ENCODE measurements at regions not wholly inside any gene's neighbourhood (a gene's known extent, or its start where the extent isn't known, plus 50 kb on each side); places are given as distances from the start of the nearest gene placed in this dataset.
A peak's percentile ranks its signal among the peaks of the same experiment; 100 is the strongest.
"Not testable (repeated sequence)": the region's sequence is repeated elsewhere in the genome, so short reads cannot be mapped to it uniquely, and the experiment has no call there.

DNA sequence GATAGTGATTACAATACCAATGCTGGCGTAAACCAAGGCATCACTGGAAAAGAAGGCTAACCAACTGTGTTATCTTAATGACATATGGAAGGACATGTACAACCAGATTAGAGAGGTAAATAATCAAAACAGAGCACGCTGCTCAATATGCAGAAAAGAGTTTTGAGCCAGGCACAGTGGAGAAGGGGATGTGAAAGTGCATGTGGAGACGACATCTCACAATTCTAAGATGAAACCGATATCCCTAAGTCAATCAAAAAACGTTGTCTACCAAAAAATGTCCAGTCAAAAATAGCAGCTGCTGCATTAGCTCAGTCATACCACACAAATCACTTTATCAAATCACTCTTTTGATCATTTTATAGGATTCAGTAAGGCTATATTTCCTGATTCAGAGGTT is 116.3 kb upstream of the OLIG2 start:
- Mint-ChIP-seq H3K27ac (no peak overlapping the region), H3K4me3 (no peak overlapping the region), H3K4me1 (ENCODE audit: low read depth) (peaks cover 9% of the 10 kb centered on the region), H3K36me3 (ENCODE audit: low read depth) (no peaks in the 10 kb centered on the region), H3K9me3 (no peaks in the 10 kb centered on the region), H3K27me3 (no peaks in the 10 kb centered on the region)
- DNase-seq, result no peak

DNA sequence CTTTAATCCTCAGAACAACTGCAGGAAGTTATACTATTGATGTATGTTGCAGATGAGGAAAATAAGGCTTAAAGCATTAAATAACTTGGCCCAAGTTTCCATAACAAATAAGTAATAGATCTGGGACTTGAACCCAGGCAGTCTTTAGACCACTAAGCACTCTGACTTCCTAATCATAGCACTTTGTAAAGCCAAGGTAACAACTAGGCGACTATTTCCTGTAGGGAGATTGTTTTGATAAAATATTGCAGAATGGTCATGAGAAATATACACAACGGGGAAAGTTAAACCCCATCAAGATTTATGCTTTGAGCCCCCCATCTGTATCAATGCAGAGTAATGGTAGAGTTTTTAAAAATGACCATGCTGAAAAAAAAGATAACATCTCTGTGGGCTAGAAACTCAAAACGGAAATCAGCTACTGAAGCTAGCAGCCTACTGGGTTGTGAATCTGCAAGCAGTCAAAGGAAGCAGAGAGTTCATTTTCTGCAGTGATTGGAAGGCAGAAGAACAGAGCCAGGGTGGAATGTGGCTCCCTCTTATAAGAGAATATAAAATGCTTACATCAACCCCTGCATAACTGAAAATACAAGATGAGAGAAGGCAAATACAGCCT is 111.2 kb upstream of the OLIG2 start:
- Mint-ChIP-seq H3K27me3 (no peaks in the 10 kb centered on the region), H3K9me3 (no peaks in the 10 kb centered on the region), H3K4me1 (ENCODE audit: low read depth) (peaks cover 33% of the 10 kb centered on the region), H3K27ac (peak overlapping the region; percentile 0), H3K4me3 (no peak overlapping the region), H3K36me3 (ENCODE audit: low read depth) (no peaks in the 10 kb centered on the region)
- no peak for DNase-seq

DNA sequence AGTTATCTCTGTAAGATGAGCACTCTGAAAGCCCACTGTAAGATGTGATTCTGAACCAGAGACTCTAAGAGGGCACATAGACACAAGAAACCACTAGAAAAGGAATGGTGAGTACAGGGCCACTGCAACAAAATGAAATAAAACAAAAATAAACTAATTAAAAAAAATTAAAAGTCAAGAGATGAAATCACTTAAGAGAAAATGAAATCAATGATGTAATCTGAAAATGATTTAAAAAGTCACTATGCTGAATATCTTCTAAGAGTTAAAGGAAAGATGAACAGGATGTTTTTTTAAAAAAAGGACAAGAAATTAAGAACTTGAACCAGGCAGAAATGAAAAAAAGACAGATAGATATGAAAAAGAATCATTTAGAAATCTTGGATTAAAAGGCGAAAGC is 110.6 kb upstream of the OLIG2 start:
- H3K4me3 Mint-ChIP-seq, result no peak overlapping the region
- no peaks in the 10 kb centered on the region for H3K9me3 Mint-ChIP-seq
- H3K36me3 Mint-ChIP-seq (ENCODE audit: low read depth), result no peaks in the 10 kb centered on the region
- no peak for DNase-seq
- peaks cover 33% of the 10 kb centered on the region for H3K4me1 Mint-ChIP-seq (ENCODE audit: low read depth)
- H3K27me3 Mint-ChIP-seq, result no peaks in the 10 kb centered on the region
- H3K27ac Mint-ChIP-seq, result no peak overlapping the region

DNA sequence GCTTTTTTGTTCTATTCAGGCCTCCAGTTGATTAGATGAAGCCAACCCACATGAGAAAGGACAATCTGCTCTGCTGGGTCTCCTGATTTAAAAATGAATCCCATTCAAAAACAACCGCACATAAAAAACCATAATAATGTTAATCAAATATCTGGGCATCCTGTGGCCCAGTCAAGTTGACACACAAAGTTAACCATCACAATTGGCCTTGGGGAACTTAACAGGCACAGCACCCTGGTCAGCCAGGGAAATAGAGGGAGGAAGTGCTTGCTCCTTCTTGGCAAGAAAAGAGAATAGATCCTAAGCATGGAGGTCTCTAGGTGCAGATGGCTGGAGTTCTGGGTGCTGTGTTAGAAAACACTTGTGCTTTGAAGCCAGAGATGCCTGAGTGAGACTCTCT is 109.6 kb upstream of the OLIG2 start:
- no peak overlapping the region for H3K4me3 Mint-ChIP-seq
- no peak for DNase-seq
- H3K36me3 Mint-ChIP-seq (ENCODE audit: low read depth), result no peaks in the 10 kb centered on the region
- no peaks in the 10 kb centered on the region for H3K9me3 Mint-ChIP-seq
- no peak overlapping the region for H3K27ac Mint-ChIP-seq
- no peaks in the 10 kb centered on the region for H3K27me3 Mint-ChIP-seq
- peaks cover 33% of the 10 kb centered on the region for H3K4me1 Mint-ChIP-seq (ENCODE audit: low read depth)

DNA sequence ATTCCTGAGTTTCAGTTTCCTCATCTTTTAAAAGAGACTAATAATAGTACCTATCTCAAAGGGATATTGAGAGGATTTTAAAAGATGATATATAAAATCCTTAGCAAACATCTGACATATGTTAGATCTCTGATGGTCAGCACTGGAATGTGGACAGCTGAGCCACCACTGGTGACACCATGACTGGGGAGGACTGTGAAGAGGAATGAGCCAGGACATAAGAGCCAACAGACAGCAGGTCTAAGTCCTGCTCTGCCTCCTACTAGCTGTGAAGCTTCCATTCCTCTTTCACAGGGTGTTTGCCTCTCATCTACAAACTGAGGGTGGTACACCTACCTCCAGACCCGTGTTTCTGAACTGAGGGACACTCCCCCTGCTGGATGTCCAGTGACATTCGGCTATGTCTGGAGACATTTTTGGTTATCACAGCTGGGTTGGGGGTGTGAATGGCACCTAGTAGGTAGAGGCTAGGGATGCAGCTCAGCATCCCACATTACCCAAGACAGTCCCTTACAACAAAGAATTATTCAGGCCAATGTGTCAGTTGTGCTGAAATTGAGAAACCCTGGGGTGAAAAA is 109.1 kb upstream of the OLIG2 start:
- no peaks in the 10 kb centered on the region for H3K27me3 Mint-ChIP-seq
- H3K9me3 Mint-ChIP-seq, result no peaks in the 10 kb centered on the region
- H3K27ac Mint-ChIP-seq, result no peak overlapping the region
- H3K36me3 Mint-ChIP-seq (ENCODE audit: low read depth), result no peaks in the 10 kb centered on the region
- H3K4me1 Mint-ChIP-seq (ENCODE audit: low read depth), result peaks cover 33% of the 10 kb centered on the region
- no peak for DNase-seq
- no peak overlapping the region for H3K4me3 Mint-ChIP-seq

DNA sequence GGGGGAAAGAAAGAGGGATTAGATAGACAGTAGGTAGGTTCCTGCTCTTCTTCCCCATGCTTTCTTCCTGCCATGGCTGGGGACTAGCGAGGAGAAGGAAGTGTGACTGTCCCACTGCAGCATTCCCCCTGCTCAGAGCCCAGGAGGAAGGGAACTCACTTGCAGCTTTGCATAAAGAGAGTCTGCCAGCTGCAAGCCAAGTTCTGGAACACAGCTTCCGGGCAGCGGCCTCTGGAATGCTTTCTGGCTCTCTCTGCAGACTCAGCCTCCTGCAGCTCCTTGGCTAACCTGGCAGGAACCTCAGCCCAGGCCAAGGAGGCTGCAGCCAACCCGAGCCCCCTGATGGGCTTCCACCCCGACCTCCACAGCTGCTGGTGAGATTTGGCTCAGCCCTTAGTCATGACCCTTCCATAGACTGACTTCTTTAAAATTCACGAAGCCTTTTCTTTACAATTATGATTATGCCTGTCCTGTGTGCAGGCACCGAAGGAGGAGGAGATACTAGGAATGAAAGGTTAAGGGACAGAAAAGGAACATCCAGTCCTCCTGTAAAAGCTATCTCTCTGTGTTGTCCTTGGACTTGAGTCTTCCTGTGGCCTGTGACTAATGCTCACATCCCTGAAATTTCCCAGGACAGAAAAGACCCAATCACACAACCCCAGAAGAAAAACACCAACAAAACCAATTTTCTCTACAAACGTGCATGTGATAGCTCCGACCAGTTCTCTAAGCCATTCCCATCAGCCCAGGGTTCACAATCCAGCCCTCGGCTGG is 108.2 kb upstream of the OLIG2 start:
- Mint-ChIP-seq H3K4me1 (ENCODE audit: low read depth) (peaks cover 33% of the 10 kb centered on the region), H3K4me3 (no peak overlapping the region), H3K9me3 (no peaks in the 10 kb centered on the region), H3K36me3 (ENCODE audit: low read depth) (no peaks in the 10 kb centered on the region), H3K27me3 (no peaks in the 10 kb centered on the region), H3K27ac (no peak overlapping the region)
- no peak for DNase-seq

DNA sequence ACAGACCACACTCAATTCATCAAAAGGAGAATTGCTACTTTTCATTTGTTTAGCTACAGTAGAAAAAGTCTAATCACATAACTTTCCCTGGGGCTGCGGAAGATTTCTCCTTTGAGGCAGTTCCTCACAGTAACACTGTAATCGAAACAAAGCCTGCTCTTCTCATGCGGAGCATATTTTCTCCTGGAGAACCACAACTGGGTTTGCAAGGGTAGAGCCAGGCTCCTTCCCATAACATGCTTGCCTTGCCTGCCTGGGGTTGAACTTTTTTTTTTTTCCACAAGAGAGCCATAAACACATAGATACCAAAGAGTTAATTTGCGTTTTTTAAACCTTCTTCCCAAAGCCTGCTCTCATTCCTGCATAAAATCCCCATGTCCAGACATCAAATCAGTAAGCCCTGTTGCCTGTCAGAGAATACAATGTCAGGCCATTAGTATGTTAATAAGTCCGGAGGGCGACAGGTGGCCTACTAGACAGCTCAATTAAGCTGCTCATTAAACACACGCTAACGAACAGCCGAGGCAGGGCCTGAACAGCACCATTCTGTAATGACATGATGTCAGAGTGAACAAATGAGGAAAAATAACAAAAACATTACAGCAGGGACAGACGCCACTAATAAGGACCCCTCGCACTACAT is 107.1 kb upstream of the OLIG2 start:
- DNase-seq, result no peak
- no peak overlapping the region for H3K27ac Mint-ChIP-seq
- H3K4me3 Mint-ChIP-seq, result no peak overlapping the region
- H3K9me3 Mint-ChIP-seq, result no peaks in the 10 kb centered on the region
- H3K27me3 Mint-ChIP-seq, result no peaks in the 10 kb centered on the region
- H3K4me1 Mint-ChIP-seq (ENCODE audit: low read depth), result peaks cover 32% of the 10 kb centered on the region
- no peaks in the 10 kb centered on the region for H3K36me3 Mint-ChIP-seq (ENCODE audit: low read depth)

DNA sequence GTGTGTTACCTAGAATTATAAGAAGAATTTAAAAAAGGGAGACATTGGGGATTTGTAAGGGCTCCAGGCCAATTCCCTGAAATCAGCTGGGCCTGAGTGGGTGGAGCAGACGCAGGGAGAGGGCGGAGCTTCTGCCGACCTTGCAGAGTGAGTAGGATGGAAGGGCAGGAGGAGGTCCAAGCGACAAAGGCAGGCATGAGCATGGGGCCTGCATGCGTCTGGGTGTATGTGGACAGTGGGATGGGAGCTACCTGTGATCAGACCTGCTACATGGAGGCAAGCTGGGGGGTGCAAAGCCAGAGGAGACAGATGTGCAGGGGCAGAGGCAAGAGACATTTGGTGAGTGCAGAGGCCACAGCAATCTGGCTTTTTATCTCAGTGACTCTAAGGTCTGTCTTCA is 105.3 kb upstream of the OLIG2 start:
- H3K27me3 Mint-ChIP-seq, result no peaks in the 10 kb centered on the region
- no peak overlapping the region for H3K27ac Mint-ChIP-seq
- no peak overlapping the region for H3K4me3 Mint-ChIP-seq
- no peak for DNase-seq
- H3K9me3 Mint-ChIP-seq, result peaks cover 8% of the 10 kb centered on the region
- H3K36me3 Mint-ChIP-seq (ENCODE audit: low read depth), result peaks cover 6% of the 10 kb centered on the region
- peaks cover 13% of the 10 kb centered on the region for H3K4me1 Mint-ChIP-seq (ENCODE audit: low read depth)

DNA sequence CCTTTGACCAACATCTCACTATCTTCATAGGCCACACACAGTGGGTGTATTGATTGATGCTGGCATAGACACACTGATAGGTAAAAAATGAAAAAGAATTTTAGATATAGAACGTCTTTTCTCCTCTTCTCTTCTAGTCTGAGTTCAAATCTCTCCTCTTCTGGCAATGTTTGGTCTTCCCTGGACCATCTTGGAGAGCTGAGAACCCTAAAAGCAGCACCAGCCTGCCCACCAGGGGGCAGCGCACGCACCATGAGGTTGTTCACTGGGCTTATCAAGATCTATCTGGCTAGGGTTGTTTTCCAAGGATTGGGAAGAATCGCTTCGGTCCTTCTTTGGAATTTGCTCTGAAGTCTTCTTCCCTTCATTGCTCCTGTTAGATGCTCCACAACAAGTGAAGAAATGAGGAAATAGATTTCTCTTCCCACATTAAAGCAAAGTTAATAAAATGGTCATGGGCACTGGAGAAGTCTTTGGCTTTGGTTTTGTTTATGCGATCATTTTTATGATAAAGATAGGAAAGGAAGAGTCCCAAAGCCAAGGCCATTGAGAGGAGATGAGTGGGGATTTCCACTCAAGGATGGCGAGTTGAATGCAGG is 104.0 kb upstream of the OLIG2 start:
- Mint-ChIP-seq H3K9me3 (peaks cover 13% of the 10 kb centered on the region), H3K4me3 (no peak overlapping the region), H3K36me3 (ENCODE audit: low read depth) (peaks cover 6% of the 10 kb centered on the region), H3K4me1 (ENCODE audit: low read depth) (peaks cover 2% of the 10 kb centered on the region), H3K27ac (no peak overlapping the region), H3K27me3 (no peaks in the 10 kb centered on the region)
- DNase-seq, result peak; percentile 64

DNA sequence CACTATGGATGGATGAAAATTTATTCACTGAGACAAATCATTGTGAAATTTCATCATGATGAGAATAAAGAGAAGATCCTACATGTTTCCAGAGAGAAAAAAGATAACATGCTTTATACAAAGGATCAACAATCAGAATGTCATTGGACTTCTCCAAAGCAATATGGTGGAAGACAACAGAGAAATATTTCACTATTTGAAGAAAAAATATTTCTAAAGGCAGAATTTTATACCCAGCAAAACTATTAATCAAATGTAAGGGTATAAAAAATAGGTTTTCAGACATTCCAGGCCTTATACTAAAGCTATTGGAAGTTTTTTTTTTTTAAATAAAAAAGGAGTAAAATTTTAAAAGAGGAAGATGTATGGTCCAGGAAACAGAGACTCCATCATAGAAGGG is 100.6 kb upstream of the OLIG2 start:
- no peak for DNase-seq
- Mint-ChIP-seq H3K36me3 (ENCODE audit: low read depth) (peaks cover 9% of the 10 kb centered on the region), H3K4me3 (no peak overlapping the region), H3K27ac (no peak overlapping the region), H3K27me3 (no peaks in the 10 kb centered on the region), H3K4me1 (ENCODE audit: low read depth) (peaks cover 10% of the 10 kb centered on the region), H3K9me3 (peaks cover 17% of the 10 kb centered on the region)

DNA sequence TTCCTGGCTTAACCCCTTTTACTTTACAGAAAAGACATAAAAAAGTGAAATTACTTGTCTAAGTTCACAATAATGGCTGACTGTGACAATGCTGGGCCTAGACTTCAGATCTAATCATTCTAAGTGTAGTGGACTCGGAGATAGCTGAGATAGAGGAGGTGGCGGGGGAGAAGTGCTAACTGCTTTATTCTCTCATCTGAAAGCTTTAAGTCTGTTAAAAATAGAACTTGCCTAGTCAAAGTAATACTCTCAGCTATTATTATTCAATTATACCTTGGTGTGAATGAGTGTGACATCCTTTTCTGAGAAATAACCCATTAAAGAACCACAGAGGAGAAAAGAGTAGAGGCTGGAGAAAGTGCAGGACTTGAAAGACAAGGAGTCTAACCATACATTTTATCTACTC is 96.1 kb upstream of the OLIG2 start:
- no peak for DNase-seq
- Mint-ChIP-seq H3K27ac (peak overlapping the region; percentile 74), H3K4me1 (ENCODE audit: low read depth) (peaks cover 41% of the 10 kb centered on the region), H3K4me3 (peak overlapping the region; percentile 45), H3K36me3 (ENCODE audit: low read depth) (peaks cover 7% of the 10 kb centered on the region), H3K9me3 (peaks cover 13% of the 10 kb centered on the region), H3K27me3 (no peaks in the 10 kb centered on the region)

DNA sequence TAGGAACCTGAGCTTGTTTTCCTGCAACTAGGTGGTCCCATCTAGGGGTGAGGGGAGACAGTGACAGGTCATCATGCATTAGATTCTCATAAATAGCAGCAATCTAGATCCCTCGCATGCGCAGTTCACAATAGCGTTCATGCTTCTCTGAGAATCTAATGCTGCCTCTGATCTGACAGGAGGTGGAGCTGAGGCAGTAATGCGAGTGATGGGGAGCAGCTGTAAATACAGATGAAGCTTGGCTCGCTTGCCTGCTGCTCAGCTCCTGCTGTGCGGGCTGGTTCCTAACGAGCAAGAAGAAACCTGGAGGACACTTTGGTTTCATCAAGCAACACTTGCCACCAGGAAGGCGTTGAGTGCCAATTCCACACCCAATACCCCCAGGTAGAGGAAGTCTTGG is 95.1 kb upstream of the OLIG2 start:
- no peak for DNase-seq
- no peak overlapping the region for H3K4me3 Mint-ChIP-seq
- peaks cover 41% of the 10 kb centered on the region for H3K4me1 Mint-ChIP-seq (ENCODE audit: low read depth)
- peaks cover 3% of the 10 kb centered on the region for H3K36me3 Mint-ChIP-seq (ENCODE audit: low read depth)
- peaks cover 9% of the 10 kb centered on the region for H3K9me3 Mint-ChIP-seq
- no peaks in the 10 kb centered on the region for H3K27me3 Mint-ChIP-seq
- H3K27ac Mint-ChIP-seq, result no peak overlapping the region

DNA sequence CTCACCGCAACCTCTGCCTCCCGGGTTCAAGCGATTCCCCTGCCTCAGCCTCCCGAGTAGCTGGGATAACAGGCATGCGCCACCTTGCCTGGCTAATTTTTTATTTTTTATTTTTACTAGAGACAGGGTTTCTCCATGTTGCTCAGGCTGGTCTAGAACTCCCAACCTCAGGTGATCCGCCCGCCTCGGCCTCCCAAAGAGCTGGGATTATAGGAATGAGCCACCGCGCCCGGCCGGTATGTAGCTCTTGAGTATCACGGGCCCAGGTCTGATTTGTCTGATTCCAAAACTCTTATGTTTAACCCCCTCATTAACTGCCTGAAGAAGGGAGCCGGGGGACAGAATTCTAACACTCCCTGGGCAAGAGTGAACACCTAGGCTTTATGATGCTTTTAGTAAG is 91.7 kb upstream of the OLIG2 start:
- not testable (repeated sequence) for H3K9me3 Mint-ChIP-seq; H3K27ac Mint-ChIP-seq; H3K27me3 Mint-ChIP-seq; H3K4me3 Mint-ChIP-seq; H3K36me3 Mint-ChIP-seq (ENCODE audit: low read depth); DNase-seq
- H3K4me1 Mint-ChIP-seq (ENCODE audit: low read depth), result peaks cover 39% of the 10 kb centered on the region

DNA sequence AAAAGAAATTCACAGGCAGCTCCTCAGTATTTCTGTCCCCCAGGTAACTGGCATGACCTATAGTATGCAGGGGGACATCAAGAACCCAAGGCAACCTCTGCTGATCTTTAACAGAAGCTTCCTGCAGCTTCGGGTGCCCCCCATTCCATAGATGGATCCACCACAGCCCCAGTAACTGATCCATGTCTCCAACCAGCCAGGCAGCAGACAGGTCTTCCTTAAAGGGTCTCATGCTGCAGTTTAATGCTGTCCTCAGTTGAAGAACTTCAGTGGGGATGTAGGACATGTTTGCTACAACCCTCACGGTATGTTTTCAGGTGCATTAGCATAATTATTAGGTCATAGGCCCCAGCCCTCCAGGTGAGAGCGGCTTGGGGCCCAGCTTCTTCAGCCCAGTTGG is 90.9 kb upstream of the OLIG2 start:
- Mint-ChIP-seq H3K27ac (no peak overlapping the region), H3K4me1 (ENCODE audit: low read depth) (peaks cover 33% of the 10 kb centered on the region), H3K4me3 (no peak overlapping the region), H3K27me3 (no peaks in the 10 kb centered on the region), H3K9me3 (no peaks in the 10 kb centered on the region), H3K36me3 (ENCODE audit: low read depth) (no peaks in the 10 kb centered on the region)
- no peak for DNase-seq
